GM19238 (cell line): ENCODE measurements at regions not wholly inside any gene's neighbourhood (a gene's known extent, or its start where the extent isn't known, plus 50 kb on each side); places are given as distances from the start of the nearest gene placed in this dataset.
"Not testable (repeated sequence)": the region's sequence is repeated elsewhere in the genome, so short reads cannot be mapped to it uniquely, and the experiment has no call there.

Experiments used
- DNase-seq: peaks from one replicate; pipeline ENCODE4 v3.0.0; 2011; ENCODE audit warnings: low spot score; ENCODE audit not compliant: insufficient read length

- no peak for DNase-seq
Measured at GRCh38 chr18:76610933-76611749, 116.1 kb upstream of the ZNF516 start.

GRCh38 chr18:76610012-76610411, 115.0 kb upstream of the ZNF516 start:
- DNase-seq = no peak

GRCh38 chr18:76605341-76605929, 110.4 kb upstream of the ZNF516 start:
- DNase-seq = no peak

GRCh38 chr18:76604935-76605240, 109.8 kb upstream of the ZNF516 start:
- no peak for DNase-seq

GRCh38 chr18:76604108-76604934, 109.3 kb upstream of the ZNF516 start:
- DNase-seq = no peak

- no peak for DNase-seq
Measured at GRCh38 chr18:76602191-76602590, 107.1 kb upstream of the ZNF516 start.

GRCh38 chr18:76600076-76600475, 105.0 kb upstream of the ZNF516 start:
- not testable (repeated sequence) for DNase-seq

- DNase-seq = no peak
Measured at GRCh38 chr18:76594966-76595365, 99.9 kb upstream of the ZNF516 start.

- DNase-seq = no peak
Measured at GRCh38 chr18:76593843-76594242, 98.8 kb upstream of the ZNF516 start.

GRCh38 chr18:76592981-76593381, 97.9 kb upstream of the ZNF516 start:
- DNase-seq = no peak

- DNase-seq = no peak
Measured at GRCh38 chr18:76592096-76592495, 97.1 kb upstream of the ZNF516 start.

- no peak for DNase-seq
Measured at GRCh38 chr18:76589866-76590265, 94.8 kb upstream of the ZNF516 start.

GRCh38 chr18:76589316-76589715, 94.3 kb upstream of the ZNF516 start:
- no peak for DNase-seq

- DNase-seq = no peak
Measured at GRCh38 chr18:76588601-76589226, 93.7 kb upstream of the ZNF516 start.

GRCh38 chr18:76587879-76588271, 92.8 kb upstream of the ZNF516 start:
- no peak for DNase-seq

- no peak for DNase-seq
Measured at GRCh38 chr18:76587147-76587878, 92.3 kb upstream of the ZNF516 start.

GRCh38 chr18:76584414-76585310, 89.6 kb upstream of the ZNF516 start:
- DNase-seq = no peak

- no peak for DNase-seq
Measured at GRCh38 chr18:76581261-76581660, 86.2 kb upstream of the ZNF516 start.

GRCh38 chr18:76580288-76580962, 85.4 kb upstream of the ZNF516 start:
- no peak for DNase-seq

- DNase-seq = no peak
Measured at GRCh38 chr18:76579301-76579695, 84.3 kb upstream of the ZNF516 start.
